IMR-90 (cell line): ENCODE measurements at regions not wholly inside any gene's neighbourhood (a gene's known extent, or its start where the extent isn't known, plus 50 kb on each side); places are given as distances from the start of the nearest gene placed in this dataset.

Source experiments
- ATAC-seq: fragments of 200-7000 bp; cut with Tn5 transposase; 2 replicates; pipeline ENCODE4 v1.9.1; 2020; ENCODE audit warnings: low read depth, mild to moderate bottlenecking, moderate library complexity
- BruUV-seq: library from RNA; stranded (reverse); fragments of 400-500 nt; replicated peaks from 2 replicates; lab custom pipeline; 2021; lab: Mats Ljungman, UMichigan
- CTCF ChIA-PET: fragments of 300-600 bp; formaldehyde crosslinking; extraction: SDS; loops from one replicate; lab custom pipeline; 2021; ENCODE audit warnings: antibody characterized with exemption; lab: Yijun Ruan, JAX
- POLR2A ChIA-PET: fragments of 300-600 bp; sonication (Branson Sonifier 250); formaldehyde crosslinking; loops from one replicate; lab custom pipeline; 2022; ENCODE audit warnings: antibody characterized with exemption; ENCODE audit not compliant: unreplicated experiment; lab: Charles Lee
- DNase-seq: peaks from one replicate; pipeline ENCODE4 v3.0.0; 2013
- H2AFZ ChIP-seq: replicated peaks from 2 replicates; pipeline ENCODE3; 2013; ENCODE audit warnings: low read length, mild to moderate bottlenecking; ENCODE audit not compliant: poor library complexity
- H2AK5ac ChIP-seq: 2 replicates; pipeline ENCODE4 v1.6.1; 2013; ENCODE audit warnings: low read depth, low read length, inconsistent platforms
- H2AK9ac ChIP-seq: replicated peaks from 2 replicates; pipeline ENCODE3; 2013; ENCODE audit warnings: mild to moderate bottlenecking, low read depth, low read length, moderate library complexity; ENCODE audit not compliant: poor library complexity
- H2BK120ac ChIP-seq: 2 replicates; pipeline ENCODE4 v1.6.1; 2013; ENCODE audit warnings: low read depth, low read length, inconsistent platforms
- H2BK15ac ChIP-seq: 3 replicates; pipeline ENCODE4 v1.6.1; 2013; ENCODE audit warnings: low read depth, low read length, inconsistent platforms
- H2BK20ac ChIP-seq: 2 replicates; pipeline ENCODE4 v1.6.1; 2013; ENCODE audit warnings: low read depth, mild to moderate bottlenecking, inconsistent platforms, low read length, moderate library complexity
- H2BK5ac ChIP-seq: 2 replicates; pipeline ENCODE4 v1.6.1; 2013; ENCODE audit warnings: mild to moderate bottlenecking, low read depth, low read length, inconsistent platforms; ENCODE audit not compliant: poor library complexity, severe bottlenecking
- H3K14ac ChIP-seq: replicated peaks from 2 replicates; pipeline ENCODE4 v1.6.1; 2013; ENCODE audit warnings: low read depth, low read length, inconsistent platforms
- H3K18ac ChIP-seq: 2 replicates; pipeline ENCODE4 v1.6.1; 2013; ENCODE audit warnings: low read depth, low read length, control low read depth
- H3K23ac ChIP-seq: 2 replicates; pipeline ENCODE4 v1.6.1; 2013; ENCODE audit warnings: low read depth, low read length, inconsistent platforms
- H3K27ac ChIP-seq: 2 replicates; pipeline ENCODE4 v1.5.1; 2013; ENCODE audit warnings: mild to moderate bottlenecking, control low read depth, low read length; ENCODE audit not compliant: insufficient read depth
- H3K27me3 ChIP-seq: 2 replicates; pipeline ENCODE4 v1.6.1; 2013; ENCODE audit warnings: low read length; ENCODE audit not compliant: control insufficient read depth, insufficient read depth
- H3K36me3 ChIP-seq: 2 replicates; pipeline ENCODE4 v1.6.1; 2013; ENCODE audit warnings: low read length, mixed read lengths; ENCODE audit not compliant: control insufficient read depth, insufficient read depth
- H3K4ac ChIP-seq: 2 replicates; pipeline ENCODE4 v1.6.1; 2013; ENCODE audit warnings: low read depth, low read length, inconsistent platforms
- H3K4me1 ChIP-seq: 2 replicates; pipeline ENCODE4 v1.6.1; 2013; ENCODE audit warnings: low read length, mixed read lengths; ENCODE audit not compliant: control insufficient read depth, insufficient read depth
- H3K4me2 ChIP-seq: 2 replicates; pipeline ENCODE4 v1.6.1; 2013; ENCODE audit warnings: low read depth, mild to moderate bottlenecking, control low read depth, low read length, moderate library complexity
- H3K4me3 ChIP-seq: 2 replicates; pipeline ENCODE4 v1.5.1; 2013; ENCODE audit warnings: low read depth, mild to moderate bottlenecking, control low read depth, low read length, moderate library complexity; ENCODE audit not compliant: insufficient read depth
- H3K56ac ChIP-seq: 2 replicates; pipeline ENCODE4 v1.6.1; 2013; ENCODE audit warnings: low read length, inconsistent platforms; ENCODE audit not compliant: insufficient read depth; ENCODE audit errors: extremely low read depth
- H3K79me1 ChIP-seq, 2 experiments: 2 replicates each; pipeline ENCODE4 v1.6.1; 2013; ENCODE audit warnings: low read length in 2 of 2, inconsistent platforms in 1 of 2, low read depth in 1 of 2
- H3K9ac ChIP-seq: 2 replicates; pipeline ENCODE4 v1.6.1; 2013; ENCODE audit warnings: low read depth, low read length, control low read depth
- H3K9me1 ChIP-seq: 2 replicates; pipeline ENCODE4 v1.6.1; 2013; ENCODE audit warnings: low read length, inconsistent platforms; ENCODE audit not compliant: insufficient read depth
- H3K9me3 ChIP-seq: 2 replicates; pipeline ENCODE4 v1.6.1; 2013; ENCODE audit warnings: low read length; ENCODE audit not compliant: control insufficient read depth, insufficient read depth
- H4K20me1 ChIP-seq: 2 replicates; pipeline ENCODE4 v1.6.1; 2013; ENCODE audit warnings: low read length, inconsistent platforms; ENCODE audit not compliant: insufficient read depth
- H4K5ac ChIP-seq: 2 replicates; pipeline ENCODE4 v1.6.1; 2013; ENCODE audit warnings: mild to moderate bottlenecking, low read depth, low read length, control low read depth
- H4K8ac ChIP-seq, 2 experiments: 2 replicates each; pipeline ENCODE4 v1.6.1; 2013; ENCODE audit warnings: low read depth in 2 of 2, low read length in 2 of 2, control low read depth in 1 of 2, inconsistent platforms in 1 of 2
- H4K91ac ChIP-seq: 2 replicates; pipeline ENCODE4 v1.6.1; 2013; ENCODE audit warnings: low read depth, low read length, inconsistent platforms; ENCODE audit not compliant: insufficient read depth
- BHLHE40 ChIP-seq: fragments of 150-350 bp; IDR thresholded peaks from 2 replicates; pipeline ENCODE4 v1.6.1; 2016; ENCODE audit warnings: mild to moderate bottlenecking, low read depth, low read length
- CEBPB ChIP-seq: IDR thresholded peaks from 2 replicates; pipeline ENCODE4 v1.6.1; 2012; ENCODE audit warnings: low read depth, low read length, improper control_type of control experiment
- CHD1 ChIP-seq: IDR thresholded peaks from 2 replicates; pipeline ENCODE4 v1.6.1; 2012; ENCODE audit warnings: low read depth, low read length, improper control_type of control experiment
- CTCF ChIP-seq: conservative IDR thresholded peaks from 2 replicates; pipeline ENCODE4 v1.5.1; 2012; ENCODE audit warnings: mild to moderate bottlenecking, low read depth, low read length, improper control_type of control experiment
- ELK1 ChIP-seq: fragments of 150-350 bp; IDR thresholded peaks from 2 replicates; pipeline ENCODE4 v1.6.1; 2016; ENCODE audit warnings: low read depth, mild to moderate bottlenecking, low read length, moderate library complexity, borderline replicate concordance
- FOS ChIP-seq: fragments of 150-350 bp; IDR thresholded peaks from 2 replicates; pipeline ENCODE4 v1.6.1; 2016; ENCODE audit warnings: low read depth, low read length
- MAFK ChIP-seq: IDR thresholded peaks from 2 replicates; pipeline ENCODE4 v1.6.1; 2012; ENCODE audit warnings: low read depth, low read length, improper control_type of control experiment
- MAZ ChIP-seq: IDR thresholded peaks from 2 replicates; pipeline ENCODE4 v1.6.1; 2012; ENCODE audit warnings: low read depth, mild to moderate bottlenecking, low read length, improper control_type of control experiment, moderate library complexity, borderline replicate concordance
- NFE2L2 ChIP-seq: fragments of 150-350 bp; IDR thresholded peaks from 2 replicates; pipeline ENCODE4 v1.6.1; 2016; ENCODE audit warnings: low read depth, mild to moderate bottlenecking, low read length
- POLR2A ChIP-seq: IDR thresholded peaks from 2 replicates; pipeline ENCODE4 v1.6.1; 2012; ENCODE audit warnings: mild to moderate bottlenecking, low read depth, low read length
- RAD21 ChIP-seq: IDR thresholded peaks from 2 replicates; pipeline ENCODE4 v1.6.1; 2012; ENCODE audit warnings: low read length, improper control_type of control experiment
- RCOR1 ChIP-seq: IDR thresholded peaks from 2 replicates; pipeline ENCODE4 v1.6.1; 2012; ENCODE audit warnings: mild to moderate bottlenecking, low read length, improper control_type of control experiment; ENCODE audit not compliant: insufficient replicate concordance
- RFX5 ChIP-seq: IDR thresholded peaks from 2 replicates; pipeline ENCODE4 v1.8.0; 2012; ENCODE audit warnings: low read depth, mild to moderate bottlenecking, low read length, moderate library complexity
- SMC3 ChIP-seq: fragments of 150-350 bp; IDR thresholded peaks from 2 replicates; pipeline ENCODE4 v1.6.1; 2016; ENCODE audit warnings: low read depth, mild to moderate bottlenecking, antibody characterized with exemption, low read length, moderate library complexity
- USF2 ChIP-seq: fragments of 150-350 bp; IDR thresholded peaks from 2 replicates; pipeline ENCODE4 v1.6.1; 2017; ENCODE audit warnings: mild to moderate bottlenecking, antibody characterized with exemption, low read length, low read depth
- WGBS, 2 experiments: methylation state at CpG; one replicate each; pipeline versions ENCODE4 v1.1.5 to v1.1.7; 2013; ENCODE audit warnings: missing lambda C conversion rate in 2 of 2; ENCODE audit not compliant: insufficient read length in 1 of 2; ENCODE audit errors: extremely low coverage in 2 of 2; 5-methylcytosine and 5-hydroxymethylcytosine counted together
- dilution Hi-C: fragments of 300-500 bp; cut with HindIII; formaldehyde crosslinking; loops from one replicate; pipeline ENCODE4 v1.14.3; 2018; ENCODE audit warnings: low sequenced_read_pairs; ENCODE audit not compliant: unreplicated experiment
- in situ Hi-C: fragments of 300-500 bp; cut with MboI; formaldehyde crosslinking; loops from 3 replicates; pipeline ENCODE4 v1.14.3; 2019; ENCODE audit warnings: low sequenced_read_pairs, inconsistent platforms, mixed read lengths
- intact Hi-C: fragments of 100-400 bp; cut with micrococcal nuclease; formaldehyde crosslinking; loops from 2 replicates; pipeline ENCODE4 v1.10.0; 2022

DNA sequence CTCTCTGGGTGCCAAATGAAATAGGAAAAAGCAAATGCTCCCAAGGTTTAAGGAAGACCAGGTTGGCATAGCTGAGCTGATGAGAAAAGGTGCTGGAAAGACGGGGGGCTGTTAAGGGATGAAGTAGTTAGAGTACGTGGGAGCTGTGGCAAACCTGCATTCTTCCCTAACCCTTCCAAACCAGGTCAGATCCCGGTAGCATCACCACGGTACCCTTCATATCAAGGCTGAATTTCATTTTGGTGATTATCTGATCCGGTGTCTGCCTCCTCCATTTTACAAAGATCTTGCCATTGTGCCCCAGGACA lies 68.0 kb upstream of the PIM1 start:
- Histone ChIP-seq H3K4me2 (peak overlapping the region; percentile 75), H3K4me1 (peaks cover 12% of the 10 kb centered on the region), H3K9me1 (no peaks in the 10 kb centered on the region), H3K18ac (peak overlapping the region; percentile 15), H3K14ac (peak overlapping the region; percentile 42), H2AFZ (peak overlapping the region; percentile 87), H3K9ac (peak overlapping the region; percentile 2; the same call in 1 of the 2 replicates), H2AK5ac (peak overlapping the region; percentile 63; the same call in 1 of the 2 replicates), H3K23ac (peak overlapping the region; percentile 1; the same call in 1 of the 2 replicates), H3K4me3 (no peak overlapping the region; the same call in 1 of the 2 replicates), H4K8ac (peak overlapping the region; percentile 44 to 55; a peak in 3 of 4 replicates), H3K27ac (peak overlapping the region; percentile 37), H3K56ac (no peak overlapping the region), H3K4ac (peak overlapping the region; percentile 64), H3K36me3 (no peaks in the 10 kb centered on the region), H3K9me3 (no peaks in the 10 kb centered on the region), H2BK120ac (peak overlapping the region; percentile 66), H3K79me1 (no peaks in the 10 kb centered on the region), H2AK9ac (peak overlapping the region; percentile 12), H2BK15ac (peak overlapping the region; percentile 12; the same call in 2 of the 3 replicates), H2BK5ac (peak overlapping the region; percentile 1), H4K91ac (peak overlapping the region; percentile 51), H4K20me1 (no peaks in the 10 kb centered on the region), H2BK20ac (peak overlapping the region; percentile 28; the same call in 1 of the 2 replicates), H4K5ac (peak overlapping the region; percentile 3; the same call in 1 of the 2 replicates), H3K27me3 (no peaks in the 10 kb centered on the region)
- POLR2A ChIA-PET = interaction anchor here (0.6 to 0.7 kb wide), 2 partner anchors 42 to 700 kb away, joined by 3 to 4 read pairs; no protein-coding TSS in a partner anchor
- in situ Hi-C loops = no loop called here
- no TSS peak for BruUV-seq
- CTCF ChIA-PET = no interaction called here
- ATAC-seq = no peak
- dilution Hi-C loops = no loop called here
- intact Hi-C loops = loop anchor here (1.0 to 2.0 kb wide), 4 partner anchors 24 to 70 kb away; no protein-coding TSS in a partner anchor
- no peak for TF ChIP-seq CEBPB
- TF ChIP-seq MAFK = no peak
- TF ChIP-seq CTCF = no peak
- TF ChIP-seq SMC3 = no peak
- no peak for TF ChIP-seq CHD1
- no peak for TF ChIP-seq MAZ
- TF ChIP-seq RAD21 = no peak
- no peak for TF ChIP-seq BHLHE40
- TF ChIP-seq POLR2A = no peak
- TF ChIP-seq RCOR1 = no peak
- TF ChIP-seq USF2 = no peak
- no peak for TF ChIP-seq NFE2L2
- no peak for TF ChIP-seq RFX5
- TF ChIP-seq FOS = no peak
- TF ChIP-seq ELK1 = no peak
- DNase-seq = no peak
- WGBS, 2 experiments = no CpG with 5 or more reads among the region's 5 CpGs
